Tibial artery (tissue), 4 donors: ENCODE measurements at regions not wholly inside any gene's neighbourhood (a gene's known extent, or its start where the extent isn't known, plus 50 kb on each side); places are given as distances from the start of the nearest gene placed in this dataset.

Source experiments
- DNase-seq, 2 donors: peaks; one replicate each; pipeline ENCODE4 v3.0.0-alpha.2; 2019
- H3K27ac ChIP-seq, 2 donors: fragments of 200-600 bp; sonication (generic) in 1 of 2; 1 replicate in 1 of 2; 2 replicates in 1 of 2; pipeline ENCODE4 v1.5.1; 2018 to 2019; ENCODE audit warnings: mild to moderate bottlenecking in 1 of 2
- H3K27me3 ChIP-seq, 2 donors: fragments of 200-600 bp; sonication (generic) in 1 of 2; one replicate each; pipeline versions ENCODE4 v1.5.1 to v1.6.0; 2016 to 2019
- H3K36me3 ChIP-seq, 3 donors: fragments of 200-600 bp; sonication (generic) in 2 of 3; one replicate each; pipeline ENCODE4 v1.5.1; 2016 to 2019; ENCODE audit warnings: mild to moderate bottlenecking in 2 of 3
- H3K4me1 ChIP-seq, 4 donors: fragments of 200-600 bp; sonication (generic) in 2 of 4; 1 replicate in 3 of 4; 2 replicates in 1 of 4; pipeline ENCODE4 v1.5.1; 2016 to 2019
- H3K4me3 ChIP-seq, 2 donors: fragments of 200-600 bp; sonication (generic) in 1 of 2; 1 replicate in 1 of 2; 2 replicates in 1 of 2; pipeline ENCODE4 v1.5.1; 2018 to 2019; ENCODE audit warnings: mild to moderate bottlenecking in 2 of 2
- H3K9me3 ChIP-seq, 3 donors: fragments of 200-600 bp; sonication (generic) in 1 of 3; one replicate each; pipeline ENCODE4 v1.5.1; 2016 to 2019
- intact Hi-C: fragments of 100-400 bp; cut with DNase I; formaldehyde crosslinking; loops from one replicate; pipeline ENCODE4 v1.15.0; 2023; ENCODE audit warnings: low total_unique reads
- TF ChIP-seq, protein P1 (sequence below), 2 experiments: fragments of 200-600 bp in 1 of 2; fragments of 450-650 bp in 1 of 2; IDR thresholded peaks; one replicate each; pipeline ENCODE4 v1.5.1; 2017 to 2019; ENCODE audit warnings: antibody characterized with exemption in 2 of 2, mild to moderate bottlenecking in 1 of 2, moderate library complexity in 1 of 2

DNA sequence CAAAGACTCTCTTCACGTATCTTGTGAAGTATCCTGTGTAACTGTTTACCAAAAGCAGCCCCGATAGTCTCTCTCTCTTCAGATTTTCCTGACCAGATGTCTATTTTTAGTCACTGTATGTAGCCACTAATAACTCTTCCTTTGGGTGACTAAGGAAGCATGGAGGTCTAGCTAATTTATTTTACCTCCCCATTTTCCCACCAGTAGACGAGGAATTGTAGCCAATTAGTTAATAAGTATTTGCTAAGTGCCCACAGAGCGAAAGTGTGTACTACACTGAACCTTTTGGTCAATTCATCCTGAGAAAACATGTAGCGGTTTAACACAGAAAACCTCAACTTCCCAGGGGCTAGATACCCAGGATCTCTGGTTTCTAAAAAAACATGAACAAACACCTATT is 180.6 kb downstream of the TBX18 start:
- Histone ChIP-seq H3K36me3 (no peaks in the 10 kb centered on the region), H3K9me3 (no peaks in the 10 kb centered on the region), H3K4me3 (no peak overlapping the region), H3K4me1 (peaks cover 0 to 12% (median 0%) of the 10 kb centered on the region in 4 donors), H3K27ac (no peak overlapping the region), H3K27me3 (no peaks in the 10 kb centered on the region)
- intact Hi-C loops, result no loop called here
- TF ChIP-seq, protein P1, sequence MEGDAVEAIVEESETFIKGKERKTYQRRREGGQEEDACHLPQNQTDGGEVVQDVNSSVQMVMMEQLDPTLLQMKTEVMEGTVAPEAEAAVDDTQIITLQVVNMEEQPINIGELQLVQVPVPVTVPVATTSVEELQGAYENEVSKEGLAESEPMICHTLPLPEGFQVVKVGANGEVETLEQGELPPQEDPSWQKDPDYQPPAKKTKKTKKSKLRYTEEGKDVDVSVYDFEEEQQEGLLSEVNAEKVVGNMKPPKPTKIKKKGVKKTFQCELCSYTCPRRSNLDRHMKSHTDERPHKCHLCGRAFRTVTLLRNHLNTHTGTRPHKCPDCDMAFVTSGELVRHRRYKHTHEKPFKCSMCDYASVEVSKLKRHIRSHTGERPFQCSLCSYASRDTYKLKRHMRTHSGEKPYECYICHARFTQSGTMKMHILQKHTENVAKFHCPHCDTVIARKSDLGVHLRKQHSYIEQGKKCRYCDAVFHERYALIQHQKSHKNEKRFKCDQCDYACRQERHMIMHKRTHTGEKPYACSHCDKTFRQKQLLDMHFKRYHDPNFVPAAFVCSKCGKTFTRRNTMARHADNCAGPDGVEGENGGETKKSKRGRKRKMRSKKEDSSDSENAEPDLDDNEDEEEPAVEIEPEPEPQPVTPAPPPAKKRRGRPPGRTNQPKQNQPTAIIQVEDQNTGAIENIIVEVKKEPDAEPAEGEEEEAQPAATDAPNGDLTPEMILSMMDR (IDR thresholded peaks at IDR 0.05), result no peak
- no peak for DNase-seq

DNA sequence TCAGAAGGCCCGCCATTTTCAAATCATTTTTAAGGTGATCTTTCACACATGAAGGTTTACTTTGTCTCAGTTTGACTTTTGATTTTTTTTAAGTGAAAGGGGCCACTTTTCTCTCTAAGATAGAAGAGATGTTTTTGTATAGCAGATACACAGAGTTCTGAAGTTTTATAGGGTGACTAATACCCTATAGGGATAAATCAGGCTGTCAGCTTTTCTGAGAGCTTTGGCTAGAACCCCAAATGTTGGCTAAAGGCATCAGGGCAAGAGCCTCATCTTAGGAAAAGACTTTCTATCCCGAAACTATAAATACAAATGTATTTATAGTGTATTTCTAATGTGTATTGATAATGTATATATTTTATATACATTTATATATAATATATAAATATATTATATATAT is 181.4 kb downstream of the TBX18 start:
- TF ChIP-seq, protein P1 (IDR thresholded peaks at IDR 0.05), result no peak
- H3K4me3 ChIP-seq, result no peak overlapping the region
- H3K27ac ChIP-seq, result no peak overlapping the region
- H3K4me1 ChIP-seq, result peaks cover 0 to 12% (median 0%) of the 10 kb centered on the region in 4 donors
- intact Hi-C loops, result no loop called here
- no peak for DNase-seq
- no peaks in the 10 kb centered on the region for H3K27me3 ChIP-seq
- H3K9me3 ChIP-seq, result no peaks in the 10 kb centered on the region
- no peaks in the 10 kb centered on the region for H3K36me3 ChIP-seq

DNA sequence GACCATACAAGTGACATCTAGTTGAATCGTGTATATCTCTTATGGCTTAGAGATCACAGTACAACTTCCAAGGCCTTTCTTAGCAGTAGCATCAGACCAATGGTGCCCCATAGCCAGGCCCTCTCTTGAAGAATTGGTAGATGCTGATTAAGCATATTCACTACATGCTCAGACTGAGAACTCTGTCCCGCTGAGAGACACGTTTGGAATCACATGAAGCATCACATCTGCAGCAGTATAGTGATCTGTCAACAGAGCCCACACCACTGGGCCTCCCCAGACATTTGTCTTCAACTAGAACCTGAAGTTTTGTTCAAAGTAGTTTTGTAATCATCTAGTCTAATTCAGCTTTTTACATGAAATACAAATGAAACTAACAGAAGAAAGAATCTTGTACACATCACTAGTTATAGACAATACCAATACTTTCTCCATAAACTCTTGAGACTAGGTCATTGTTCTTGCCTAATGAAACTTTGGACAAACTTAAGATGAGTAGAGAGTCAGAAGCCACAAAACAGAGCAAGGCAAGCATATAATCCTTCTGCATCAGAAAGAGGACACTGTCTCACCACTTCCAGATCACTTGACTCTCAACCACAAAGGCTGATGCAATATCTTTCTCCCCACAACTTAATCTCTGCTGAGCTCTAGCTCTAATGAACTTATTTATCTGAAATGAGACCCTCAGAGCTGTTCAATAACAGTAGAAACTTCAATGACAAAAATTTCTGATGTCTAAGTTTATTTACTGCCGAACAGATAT is 182.7 kb downstream of the TBX18 start:
- intact Hi-C loops, result no loop called here
- TF ChIP-seq, protein P1 (IDR thresholded peaks at IDR 0.05), result no peak
- H3K27ac ChIP-seq, result no peak overlapping the region

DNA sequence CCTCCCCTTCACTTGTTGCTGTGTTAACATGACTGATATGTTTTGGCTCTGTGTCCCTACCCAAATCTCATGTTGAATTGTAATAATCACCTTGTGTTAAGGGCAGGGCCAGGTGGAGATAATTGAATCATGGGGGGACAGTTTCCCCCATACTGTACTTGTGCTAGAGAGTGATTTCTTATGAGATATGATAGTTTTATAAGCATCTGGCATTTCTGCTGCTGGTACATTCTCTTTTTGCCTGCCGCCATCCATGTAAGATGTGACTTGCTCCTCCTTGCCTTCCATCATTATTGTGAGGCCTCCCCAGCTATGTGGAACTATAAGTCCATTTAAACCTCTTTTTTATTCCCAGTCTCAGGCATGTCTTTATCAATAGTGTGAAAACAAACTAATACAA is 185.0 kb downstream of the TBX18 start:
- H3K27ac ChIP-seq, result no peak overlapping the region
- no peak overlapping the region for H3K4me3 ChIP-seq
- no peaks in the 10 kb centered on the region for H3K36me3 ChIP-seq
- DNase-seq, result no peak
- H3K4me1 ChIP-seq, result peaks cover 0 to 12% (median 0%) of the 10 kb centered on the region in 4 donors
- no peaks in the 10 kb centered on the region for H3K27me3 ChIP-seq
- H3K9me3 ChIP-seq, result no peaks in the 10 kb centered on the region
- TF ChIP-seq, protein P1 (IDR thresholded peaks at IDR 0.05), result no peak
- intact Hi-C loops, result no loop called here

More for the DNA sequence above, 182.7 kb downstream of the TBX18 start:
- Histone ChIP-seq H3K27me3 (no peaks in the 10 kb centered on the region), H3K9me3 (no peaks in the 10 kb centered on the region), H3K4me1 (peaks cover 0 to 12% (median 0%) of the 10 kb centered on the region in 4 donors), H3K36me3 (no peaks in the 10 kb centered on the region), H3K4me3 (no peak overlapping the region)
- no peak for DNase-seq

DNA sequence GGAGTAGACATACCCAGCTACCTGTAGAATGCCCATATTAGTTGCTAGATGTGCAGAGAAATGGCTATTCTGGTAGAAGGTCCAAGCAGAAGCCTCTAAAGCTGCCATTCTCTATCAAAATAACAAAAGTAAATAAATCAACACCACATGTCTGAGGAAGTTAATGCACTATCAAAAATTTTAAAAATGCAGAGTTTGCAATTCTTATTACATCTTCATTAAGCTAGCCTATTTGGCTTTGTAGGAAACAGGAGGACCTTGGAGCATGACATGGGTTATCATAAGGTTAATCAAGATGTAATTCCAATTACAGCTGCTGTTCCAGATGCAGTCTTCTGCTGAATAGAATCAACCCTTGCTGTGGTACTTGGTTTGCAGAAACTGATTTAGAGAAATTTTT is 188.4 kb downstream of the TBX18 start:
- Histone ChIP-seq H3K27ac (no peak overlapping the region), H3K27me3 (no peaks in the 10 kb centered on the region), H3K4me3 (no peak overlapping the region), H3K4me1 (no peaks in the 10 kb centered on the region), H3K36me3 (no peaks in the 10 kb centered on the region), H3K9me3 (no peaks in the 10 kb centered on the region)
- TF ChIP-seq, protein P1 (IDR thresholded peaks at IDR 0.05), result no peak
- DNase-seq, result no peak
- intact Hi-C loops, result no loop called here
